ENCODE measurements at regions not wholly inside any gene's neighbourhood (a gene's known extent, or its start where the extent isn't known, plus 50 kb on each side); places are given as distances from the start of the nearest gene placed in this dataset.

DNA sequence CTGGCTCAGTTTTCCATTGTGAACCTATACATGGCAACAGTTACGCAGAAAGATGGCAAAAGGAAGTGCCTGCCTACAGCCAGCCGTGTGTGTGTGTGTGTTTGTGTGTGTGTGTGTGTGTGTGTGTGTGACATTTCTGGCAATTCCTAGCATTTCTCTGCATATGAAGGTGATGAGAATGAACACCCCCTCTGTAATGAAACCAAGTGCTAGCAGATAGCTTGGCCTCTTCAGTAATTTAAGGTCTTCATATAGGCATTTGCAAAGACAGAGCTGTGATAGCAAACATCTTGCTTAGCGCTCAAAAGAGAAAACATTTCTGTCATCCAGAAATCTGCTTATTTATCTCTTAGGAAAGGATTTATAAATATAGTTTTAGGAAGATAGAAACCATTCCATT lies 389.1 kb downstream of the AACS start:
- CTCF ChIA-PET = interaction anchor here (0.6 to 0.7 kb wide), 2 partner anchors 64 to 661 kb away, joined by 4 to 5 read pairs; no protein-coding TSS in a partner anchor
- intact Hi-C loops (cut with micrococcal nuclease) = no loop called here
- no TSS peak for BruUV-seq (replicated peaks)

DNA sequence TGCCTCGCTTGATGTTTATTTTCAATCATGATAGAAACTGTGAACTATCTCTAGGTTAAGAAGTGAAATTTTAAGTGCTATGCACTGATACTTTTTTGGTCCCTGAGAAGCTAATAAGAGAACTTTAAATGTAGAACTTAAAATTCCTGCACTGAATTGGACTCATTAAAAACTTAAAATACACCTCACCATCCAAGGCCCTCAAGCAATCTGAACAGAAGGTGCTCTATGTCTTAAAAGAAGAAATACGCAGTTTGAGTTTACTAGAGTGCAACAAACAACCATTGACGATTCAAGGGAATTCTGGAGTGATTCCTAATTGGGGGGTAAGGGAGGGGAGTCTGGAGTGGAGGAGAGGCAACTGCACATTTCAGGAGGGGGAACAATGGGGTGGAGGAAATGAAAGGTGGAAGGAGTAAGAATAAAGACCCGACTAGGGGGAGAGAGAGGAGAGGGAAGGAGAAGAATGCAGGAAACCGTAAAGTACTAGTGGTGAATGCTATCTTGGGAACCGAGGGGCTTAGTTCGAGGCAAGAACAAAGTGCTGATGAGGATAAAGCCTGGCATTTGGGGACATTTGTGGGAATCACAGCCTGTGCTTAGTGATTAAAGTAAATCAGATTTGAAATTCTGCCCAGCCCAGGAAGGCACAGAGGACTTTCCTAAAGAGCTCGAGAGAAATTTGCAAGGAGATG lies 389.7 kb downstream of the AACS start:
- no peak overlapping the region for H3K4me3 Mint-ChIP-seq (ENCODE audit: unreplicated experiment)
- H3K27me3 Mint-ChIP-seq (ENCODE audit: insufficient read depth, unreplicated experiment) = peaks cover 14% of the 10 kb centered on the region
- ChIA-PET POLR2A (no interaction called here), CTCF (interaction anchor here (0.6 kb wide), 1 partner anchor 63 kb away, joined by 5 read pairs; no protein-coding TSS in a partner anchor)
- H3K4me1 Mint-ChIP-seq (ENCODE audit: insufficient read depth, unreplicated experiment) = no peaks in the 10 kb centered on the region
- no peak for DNase-seq (ENCODE audit: unreplicated experiment)
- intact Hi-C loops (cut with micrococcal nuclease) = no loop called here
- H3K9me3 Mint-ChIP-seq (ENCODE audit: unreplicated experiment) = peaks cover 33% of the 10 kb centered on the region
- TF ChIP-seq, protein P1, sequence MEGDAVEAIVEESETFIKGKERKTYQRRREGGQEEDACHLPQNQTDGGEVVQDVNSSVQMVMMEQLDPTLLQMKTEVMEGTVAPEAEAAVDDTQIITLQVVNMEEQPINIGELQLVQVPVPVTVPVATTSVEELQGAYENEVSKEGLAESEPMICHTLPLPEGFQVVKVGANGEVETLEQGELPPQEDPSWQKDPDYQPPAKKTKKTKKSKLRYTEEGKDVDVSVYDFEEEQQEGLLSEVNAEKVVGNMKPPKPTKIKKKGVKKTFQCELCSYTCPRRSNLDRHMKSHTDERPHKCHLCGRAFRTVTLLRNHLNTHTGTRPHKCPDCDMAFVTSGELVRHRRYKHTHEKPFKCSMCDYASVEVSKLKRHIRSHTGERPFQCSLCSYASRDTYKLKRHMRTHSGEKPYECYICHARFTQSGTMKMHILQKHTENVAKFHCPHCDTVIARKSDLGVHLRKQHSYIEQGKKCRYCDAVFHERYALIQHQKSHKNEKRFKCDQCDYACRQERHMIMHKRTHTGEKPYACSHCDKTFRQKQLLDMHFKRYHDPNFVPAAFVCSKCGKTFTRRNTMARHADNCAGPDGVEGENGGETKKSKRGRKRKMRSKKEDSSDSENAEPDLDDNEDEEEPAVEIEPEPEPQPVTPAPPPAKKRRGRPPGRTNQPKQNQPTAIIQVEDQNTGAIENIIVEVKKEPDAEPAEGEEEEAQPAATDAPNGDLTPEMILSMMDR (IDR thresholded peaks at IDR 0.05; ENCODE audit: unreplicated experiment) = no peak
- BruUV-seq (replicated peaks) = no TSS peak
- H3K27ac Mint-ChIP-seq (ENCODE audit: low read depth, unreplicated experiment) = no peak overlapping the region
- no peaks in the 10 kb centered on the region for H3K36me3 Mint-ChIP-seq (ENCODE audit: insufficient read depth, unreplicated experiment)

More for the DNA sequence above, 389.1 kb downstream of the AACS start:
- TF ChIP-seq, protein P1 (IDR thresholded peaks at IDR 0.05; ENCODE audit: unreplicated experiment) = no peak
- Mint-ChIP-seq H3K9me3 (ENCODE audit: unreplicated experiment) (peaks cover 32% of the 10 kb centered on the region), H3K4me1 (ENCODE audit: insufficient read depth, unreplicated experiment) (no peaks in the 10 kb centered on the region), H3K36me3 (ENCODE audit: insufficient read depth, unreplicated experiment) (no peaks in the 10 kb centered on the region), H3K27ac (ENCODE audit: low read depth, unreplicated experiment) (no peak overlapping the region), H3K27me3 (ENCODE audit: insufficient read depth, unreplicated experiment) (peaks cover 14% of the 10 kb centered on the region), H3K4me3 (ENCODE audit: unreplicated experiment) (no peak overlapping the region)
- POLR2A ChIA-PET = no interaction called here
- DNase-seq (ENCODE audit: unreplicated experiment) = no peak

DNA sequence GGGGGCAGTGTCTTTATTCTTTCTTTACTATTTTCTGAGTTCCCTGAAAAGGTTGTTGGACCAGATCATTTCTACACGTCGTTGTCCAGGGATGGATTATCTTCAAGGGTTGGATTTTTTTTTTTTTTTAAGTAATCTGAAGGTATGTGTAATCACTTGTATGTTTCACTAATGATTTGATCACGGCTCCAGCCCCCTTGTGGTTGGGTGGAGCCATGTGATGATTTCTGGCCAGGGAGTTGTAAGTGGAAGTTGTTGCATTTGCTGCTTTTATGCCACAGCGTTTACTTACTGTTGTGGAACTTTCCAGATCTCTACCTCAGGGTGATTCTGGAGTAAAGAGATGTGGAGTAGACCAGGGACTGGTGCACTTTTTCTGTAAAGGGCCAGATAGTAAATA lies 390.3 kb downstream of the AACS start:
- Mint-ChIP-seq H3K9me3 (ENCODE audit: unreplicated experiment) (peaks cover 33% of the 10 kb centered on the region), H3K4me3 (ENCODE audit: unreplicated experiment) (no peak overlapping the region), H3K27me3 (ENCODE audit: insufficient read depth, unreplicated experiment) (peaks cover 14% of the 10 kb centered on the region), H3K27ac (ENCODE audit: low read depth, unreplicated experiment) (no peak overlapping the region), H3K36me3 (ENCODE audit: insufficient read depth, unreplicated experiment) (no peaks in the 10 kb centered on the region), H3K4me1 (ENCODE audit: insufficient read depth, unreplicated experiment) (no peaks in the 10 kb centered on the region)
- peak; percentile 9 for DNase-seq (ENCODE audit: unreplicated experiment)
- intact Hi-C loops (cut with micrococcal nuclease) = no loop called here
- CTCF ChIA-PET = no interaction called here
- no TSS peak for BruUV-seq (replicated peaks)
- TF ChIP-seq, protein P1 (IDR thresholded peaks at IDR 0.05; ENCODE audit: unreplicated experiment) = no peak
- POLR2A ChIA-PET = no interaction called here

DNA sequence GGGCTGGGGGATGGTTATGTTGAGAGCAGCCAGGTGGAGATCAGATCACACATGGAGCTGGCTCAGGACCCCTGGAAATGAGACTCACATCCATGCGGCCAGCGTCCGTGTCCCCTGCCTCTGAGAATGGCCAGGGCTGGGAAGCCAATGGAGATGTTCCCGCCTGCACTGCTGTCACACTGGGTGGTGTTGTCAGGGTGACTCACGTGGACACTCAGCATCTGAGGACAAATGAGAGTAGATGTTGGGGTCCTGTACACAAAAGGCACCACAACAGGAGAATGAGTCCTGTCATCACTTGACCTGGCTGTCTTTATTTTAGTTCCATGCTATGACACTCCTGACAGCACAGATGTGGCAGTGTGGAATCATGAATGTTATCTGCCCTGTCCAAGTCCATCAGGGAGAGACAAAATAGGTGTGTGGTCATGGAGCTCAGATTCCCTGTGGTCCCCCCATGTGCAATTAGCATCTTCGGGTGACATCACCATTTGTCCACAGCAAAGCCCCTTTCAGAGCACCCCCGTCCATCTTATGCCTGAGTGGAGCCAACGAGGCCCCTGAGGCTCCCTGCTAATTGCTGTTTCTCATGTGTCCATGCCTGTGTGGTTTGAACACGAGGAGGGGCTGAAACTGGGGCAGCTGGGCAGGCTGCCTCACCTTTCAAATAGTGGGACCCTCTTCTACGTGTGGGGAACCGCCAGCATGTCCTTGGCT lies 393.5 kb downstream of the AACS start:
- intact Hi-C loops (cut with micrococcal nuclease) = no loop called here
- Mint-ChIP-seq H3K27me3 (ENCODE audit: insufficient read depth, unreplicated experiment) (peaks cover 14% of the 10 kb centered on the region), H3K27ac (ENCODE audit: low read depth, unreplicated experiment) (no peak overlapping the region), H3K4me3 (ENCODE audit: unreplicated experiment) (no peak overlapping the region), H3K9me3 (ENCODE audit: unreplicated experiment) (peaks cover 38% of the 10 kb centered on the region), H3K36me3 (ENCODE audit: insufficient read depth, unreplicated experiment) (no peaks in the 10 kb centered on the region), H3K4me1 (ENCODE audit: insufficient read depth, unreplicated experiment) (no peaks in the 10 kb centered on the region)
- CTCF ChIA-PET = no interaction called here
- BruUV-seq (replicated peaks) = no TSS peak
- TF ChIP-seq, protein P1 (IDR thresholded peaks at IDR 0.05; ENCODE audit: unreplicated experiment) = no peak
- POLR2A ChIA-PET = no interaction called here
- no peak for DNase-seq (ENCODE audit: unreplicated experiment)
